Choroid plexus epithelial cell (primary cell): ENCODE measurements at regions not wholly inside any gene's neighbourhood (a gene's known extent, or its start where the extent isn't known, plus 50 kb on each side); places are given as distances from the start of the nearest gene placed in this dataset.

Experiments
- DNase-seq: peaks from one replicate; pipeline ENCODE4 v3.0.0-alpha.2; 2010; ENCODE audit warnings: low read depth
- H3K4me3 ChIP-seq: 2 replicates; pipeline ENCODE4 v1.5.1; 2011; ENCODE audit warnings: low read depth, mild to moderate bottlenecking, control low read depth, low read length, moderate library complexity
- TF ChIP-seq, protein P1 (sequence below): conservative IDR thresholded peaks from 2 replicates; pipeline ENCODE4 v1.5.1; 2011; ENCODE audit warnings: low read depth, mild to moderate bottlenecking, control low read depth, inconsistent platforms, low read length, moderate library complexity

DNA sequence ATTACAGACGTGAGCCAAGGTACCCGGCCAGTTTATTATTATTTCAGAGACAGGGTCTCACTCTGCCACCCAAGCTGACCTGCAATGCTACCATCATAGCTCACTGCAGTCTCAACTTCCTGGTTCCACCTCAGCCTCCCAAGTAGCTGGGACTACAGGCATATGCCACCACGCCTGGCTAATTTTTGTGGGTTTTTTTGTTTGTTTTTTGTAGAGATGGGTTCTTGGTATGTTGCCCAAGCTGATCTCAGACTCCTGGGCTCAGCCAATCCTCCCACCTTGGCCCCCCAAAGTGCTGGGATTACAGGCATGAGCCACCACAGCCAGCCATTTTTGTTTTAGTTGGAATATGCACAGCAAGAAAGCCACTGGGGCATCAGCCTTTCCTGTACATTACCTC, 115.7 kb downstream of the MRM1 start:
- DNase-seq, result no peak
- TF ChIP-seq, protein P1, sequence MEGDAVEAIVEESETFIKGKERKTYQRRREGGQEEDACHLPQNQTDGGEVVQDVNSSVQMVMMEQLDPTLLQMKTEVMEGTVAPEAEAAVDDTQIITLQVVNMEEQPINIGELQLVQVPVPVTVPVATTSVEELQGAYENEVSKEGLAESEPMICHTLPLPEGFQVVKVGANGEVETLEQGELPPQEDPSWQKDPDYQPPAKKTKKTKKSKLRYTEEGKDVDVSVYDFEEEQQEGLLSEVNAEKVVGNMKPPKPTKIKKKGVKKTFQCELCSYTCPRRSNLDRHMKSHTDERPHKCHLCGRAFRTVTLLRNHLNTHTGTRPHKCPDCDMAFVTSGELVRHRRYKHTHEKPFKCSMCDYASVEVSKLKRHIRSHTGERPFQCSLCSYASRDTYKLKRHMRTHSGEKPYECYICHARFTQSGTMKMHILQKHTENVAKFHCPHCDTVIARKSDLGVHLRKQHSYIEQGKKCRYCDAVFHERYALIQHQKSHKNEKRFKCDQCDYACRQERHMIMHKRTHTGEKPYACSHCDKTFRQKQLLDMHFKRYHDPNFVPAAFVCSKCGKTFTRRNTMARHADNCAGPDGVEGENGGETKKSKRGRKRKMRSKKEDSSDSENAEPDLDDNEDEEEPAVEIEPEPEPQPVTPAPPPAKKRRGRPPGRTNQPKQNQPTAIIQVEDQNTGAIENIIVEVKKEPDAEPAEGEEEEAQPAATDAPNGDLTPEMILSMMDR, result no peak
- H3K4me3 ChIP-seq, result no peak overlapping the region

DNA sequence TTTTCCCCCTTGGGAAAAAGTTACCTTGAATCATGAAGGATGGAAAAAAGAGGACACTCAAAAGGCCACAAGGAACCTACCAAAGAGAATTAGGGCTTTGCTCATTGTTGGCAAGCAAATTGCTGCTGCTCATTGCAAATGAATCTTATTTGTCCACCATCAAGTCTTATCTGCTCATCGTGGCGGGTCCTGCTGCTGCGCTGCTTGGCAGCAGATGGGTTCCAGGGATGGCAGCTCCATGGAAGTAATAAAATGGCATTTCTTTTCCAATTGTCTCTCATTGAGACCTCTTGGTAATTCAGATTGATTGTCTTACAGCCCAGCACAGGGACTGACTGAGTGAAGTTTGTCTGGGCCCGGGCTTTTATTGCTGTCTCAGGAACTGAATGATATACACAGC, 118.7 kb downstream of the MRM1 start:
- H3K4me3 ChIP-seq, result no peak overlapping the region
- DNase-seq, result no peak
- TF ChIP-seq, protein P1, result no peak

DNA sequence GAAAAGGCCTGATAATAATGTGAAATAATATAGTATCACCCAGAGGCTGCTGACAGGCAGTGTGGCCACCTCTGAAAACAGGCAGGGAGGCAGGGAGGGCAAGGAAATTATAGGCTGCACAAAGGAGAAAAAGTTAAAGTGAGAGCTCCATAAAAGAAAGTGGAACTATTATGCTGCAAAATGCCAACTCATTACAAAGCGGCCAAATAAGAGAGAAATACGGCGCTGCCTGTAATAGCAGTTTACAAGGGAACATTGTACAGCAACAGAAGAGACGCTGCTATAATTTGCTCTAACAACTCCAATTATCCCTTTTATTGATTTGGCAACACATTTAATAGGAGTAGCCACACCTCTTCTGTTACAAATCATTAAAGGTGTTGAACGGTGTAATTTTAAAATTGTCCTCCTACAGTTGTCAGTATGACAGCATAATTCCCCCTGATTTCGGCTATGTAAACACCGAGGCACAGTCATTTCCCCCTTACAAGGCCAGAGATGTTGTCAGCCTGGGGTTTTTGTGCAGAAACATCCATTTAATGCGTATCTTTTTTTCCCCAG, 120.3 kb downstream of the MRM1 start:
- TF ChIP-seq, protein P1, result no peak
- DNase-seq, result no peak
- peak overlapping the region; percentile 49 for H3K4me3 ChIP-seq

DNA sequence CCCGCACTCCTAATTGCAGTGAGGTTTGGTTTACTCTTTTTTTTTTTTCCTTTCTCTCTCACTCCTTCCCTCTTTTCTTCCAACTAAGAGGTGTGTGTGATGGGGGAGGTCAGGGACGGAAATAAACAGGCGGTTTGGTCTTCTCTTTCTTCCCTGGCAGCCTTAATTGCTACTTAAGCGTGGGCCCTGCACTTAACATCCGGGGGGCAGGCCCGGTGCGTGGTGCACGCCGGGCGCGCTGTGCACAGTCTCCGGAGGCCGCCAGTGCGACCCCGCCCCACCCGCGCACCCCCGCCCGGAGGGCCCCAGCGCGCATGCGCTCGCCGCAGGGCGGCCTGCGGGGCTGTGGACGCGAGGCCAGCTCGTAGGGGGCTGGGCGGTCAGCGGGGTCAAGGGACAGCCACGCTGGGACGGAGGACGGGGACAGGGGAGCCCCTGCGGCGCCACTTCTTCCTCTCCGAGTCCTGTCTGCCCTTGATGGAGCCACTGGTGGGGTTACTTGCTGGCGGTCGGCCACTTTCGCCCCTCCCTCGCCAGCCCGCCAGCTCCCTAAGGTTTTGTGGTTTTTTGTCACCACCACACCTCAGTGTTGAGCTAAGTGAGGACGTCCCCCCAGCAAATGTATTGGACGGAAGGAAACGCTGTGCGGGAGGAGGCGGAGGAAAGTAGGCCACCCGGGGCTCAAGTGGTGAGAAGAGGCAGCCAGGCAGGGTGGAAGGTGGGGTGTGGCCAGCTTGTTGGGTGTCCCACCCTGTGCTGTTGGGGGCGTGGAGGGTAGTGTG, 120.9 kb downstream of the MRM1 start:
- peak; percentile 29 for DNase-seq
- TF ChIP-seq, protein P1, result no peak
- peak overlapping the region; percentile 49 for H3K4me3 ChIP-seq

DNA sequence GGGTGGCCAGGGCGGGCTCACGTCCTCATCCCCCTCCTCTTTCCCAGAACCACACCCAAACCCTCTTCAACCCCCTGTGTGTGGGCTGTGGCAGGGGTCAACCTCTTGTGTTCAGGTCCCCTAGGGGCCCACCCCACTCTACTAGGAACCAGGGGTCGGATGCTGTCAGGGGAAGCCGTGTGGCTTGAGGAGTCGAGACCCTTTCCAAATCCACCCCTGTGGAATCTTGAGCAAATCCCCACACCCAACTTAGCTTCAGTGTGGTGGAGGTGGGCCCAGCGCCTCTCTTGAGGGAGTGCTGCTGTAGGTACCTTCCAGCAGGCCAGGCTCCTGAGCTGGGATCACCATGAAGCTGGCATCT, 121.5 kb downstream of the MRM1 start:
- H3K4me3 ChIP-seq, result no peak overlapping the region
- DNase-seq, result no peak
- TF ChIP-seq, protein P1, result no peak

DNA sequence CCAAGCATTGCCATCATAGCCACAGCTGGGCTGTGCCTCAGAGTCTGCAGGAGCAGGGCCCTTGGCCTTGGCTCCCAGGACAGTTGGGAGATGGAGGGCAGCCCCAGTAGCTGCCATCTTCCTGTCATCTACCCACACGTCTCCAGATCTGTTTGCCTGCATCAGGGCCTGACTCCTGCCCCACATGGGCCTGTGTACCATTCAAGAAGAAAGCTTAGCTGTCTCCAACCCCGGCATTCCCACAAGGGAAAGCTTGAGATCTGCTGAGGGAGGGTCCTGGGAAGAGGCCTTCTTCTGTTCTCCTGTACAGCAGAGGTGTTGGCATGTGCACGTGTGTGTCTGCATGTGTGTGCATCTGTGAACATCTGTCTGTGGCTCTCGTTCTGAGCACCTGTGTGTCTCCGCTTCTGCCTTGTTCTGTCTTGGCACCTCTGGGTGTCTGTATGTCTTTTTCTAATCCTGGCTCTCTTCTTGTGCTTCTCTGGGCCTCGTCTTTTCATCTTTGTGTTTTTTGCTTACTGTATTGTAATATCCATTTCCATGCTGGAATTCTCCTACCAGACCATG, 122.2 kb downstream of the MRM1 start:
- no peak for DNase-seq
- TF ChIP-seq, protein P1, result no peak
- no peak overlapping the region for H3K4me3 ChIP-seq
